Cardiac muscle cell (in vitro differentiated cells and primary cell): ENCODE measurements at regions not wholly inside any gene's neighbourhood (a gene's known extent, or its start where the extent isn't known, plus 50 kb on each side); places are given as distances from the start of the nearest gene placed in this dataset.

ENCODE experiments used
- DNase-seq, 2 donors: peaks; one replicate each; pipeline versions ENCODE4 v3.0.0 to v3.0.0-alpha.2; 2010 to 2017; ENCODE audit warnings: low read depth in 1 of 2, low spot score in 1 of 2
- H3K27ac ChIP-seq: fragments of 200-600 bp; sonication (generic); 2 replicates; pipeline ENCODE4 v1.5.1; 2016
- H3K27me3 ChIP-seq: fragments of 200-600 bp; sonication (generic); 2 replicates; pipeline ENCODE4 v1.6.0; 2016; ENCODE audit warnings: control low read depth
- H3K36me3 ChIP-seq: fragments of 200-600 bp; sonication (generic); 2 replicates; pipeline ENCODE4 v1.5.1; 2016; ENCODE audit warnings: control low read depth
- H3K4me1 ChIP-seq: fragments of 200-600 bp; sonication (generic); 2 replicates; pipeline ENCODE4 v1.8.1; 2017; ENCODE audit warnings: low read depth, mild to moderate bottlenecking, mixed run types
- H3K4me3 ChIP-seq: fragments of 200-600 bp; sonication (generic); 2 replicates; pipeline ENCODE4 v1.5.1; 2016; ENCODE audit warnings: mild to moderate bottlenecking
- H3K9me3 ChIP-seq: fragments of 200-600 bp; sonication (generic); 2 replicates; pipeline ENCODE4 v1.5.1; 2017; ENCODE audit warnings: low read depth, mild to moderate bottlenecking, control low read depth
- CTCF ChIP-seq: IDR thresholded peaks from 2 replicates; pipeline ENCODE4 v1.5.1; 2012; ENCODE audit warnings: low read depth, mild to moderate bottlenecking, low read length

GRCh38 chr3:102668247-102668646, 233.4 kb downstream of the ZPLD1 start:
- no peak for TF ChIP-seq CTCF
- no peak overlapping the region for H3K27ac ChIP-seq
- no peak for DNase-seq
- H3K9me3 ChIP-seq: no peaks in the 10 kb centered on the region
- no peak overlapping the region for H3K4me3 ChIP-seq
- no peaks in the 10 kb centered on the region for H3K27me3 ChIP-seq
- H3K36me3 ChIP-seq: no peaks in the 10 kb centered on the region
- H3K4me1 ChIP-seq: no peaks in the 10 kb centered on the region

GRCh38 chr3:102670986-102671385, 236.2 kb downstream of the ZPLD1 start:
- no peak overlapping the region for H3K27ac ChIP-seq
- no peaks in the 10 kb centered on the region for H3K27me3 ChIP-seq
- DNase-seq: no peak
- no peaks in the 10 kb centered on the region for H3K9me3 ChIP-seq
- H3K4me3 ChIP-seq: no peak overlapping the region
- TF ChIP-seq CTCF: no peak
- no peaks in the 10 kb centered on the region for H3K36me3 ChIP-seq
- H3K4me1 ChIP-seq: peaks cover 12% of the 10 kb centered on the region

GRCh38 chr3:102672305-102672704, 237.5 kb downstream of the ZPLD1 start:
- Histone ChIP-seq H3K36me3 (no peaks in the 10 kb centered on the region), H3K27me3 (no peaks in the 10 kb centered on the region), H3K4me3 (no peak overlapping the region), H3K9me3 (no peaks in the 10 kb centered on the region), H3K27ac (no peak overlapping the region), H3K4me1 (peaks cover 12% of the 10 kb centered on the region)
- no peak for DNase-seq
- TF ChIP-seq CTCF: no peak

GRCh38 chr3:102673271-102674115, 238.7 kb downstream of the ZPLD1 start:
- Histone ChIP-seq H3K4me3 (peak overlapping the region; percentile 22), H3K4me1 (peaks cover 12% of the 10 kb centered on the region), H3K36me3 (no peaks in the 10 kb centered on the region), H3K27me3 (no peaks in the 10 kb centered on the region), H3K9me3 (no peaks in the 10 kb centered on the region), H3K27ac (peak overlapping the region; percentile 24)
- peak; percentile 87 for TF ChIP-seq CTCF
- peak; percentile 69 to 83 for DNase-seq

- Histone ChIP-seq H3K36me3 (no peaks in the 10 kb centered on the region), H3K27me3 (no peaks in the 10 kb centered on the region), H3K27ac (no peak overlapping the region)
Observed at GRCh38 chr3:102674284-102674683, 239.5 kb downstream of the ZPLD1 start.

More at GRCh38 chr3:102674284-102674683, 239.5 kb downstream of the ZPLD1 start:
- Histone ChIP-seq H3K9me3 (no peaks in the 10 kb centered on the region), H3K4me1 (peaks cover 12% of the 10 kb centered on the region), H3K4me3 (no peak overlapping the region)
- TF ChIP-seq CTCF: no peak
- DNase-seq: no peak
